ENCODE measurements at regions not wholly inside any gene's neighbourhood (a gene's known extent, or its start where the extent isn't known, plus 50 kb on each side); places are given as distances from the start of the nearest gene placed in this dataset.

DNA sequence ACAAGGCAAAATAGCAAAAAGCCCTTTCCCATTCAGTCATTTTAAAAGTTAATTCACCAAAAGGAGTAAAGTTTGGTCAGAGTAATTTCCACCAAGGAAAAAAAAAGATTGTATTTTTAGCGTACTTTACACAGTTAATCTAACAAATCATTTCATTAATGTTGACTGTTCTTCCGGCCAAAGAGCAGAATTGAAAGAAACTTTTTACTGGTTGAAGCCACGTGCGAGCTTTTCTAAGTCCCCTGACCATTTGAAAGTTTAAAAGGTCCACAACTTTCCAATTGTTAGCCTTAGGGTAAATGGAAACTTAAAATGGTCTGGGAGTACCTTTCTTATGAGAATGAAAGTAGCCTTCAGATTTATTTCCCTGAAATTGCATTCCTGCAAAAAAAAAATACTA lies 296.7 kb downstream of the ARL4A start:
- H3K9ac ChIP-seq (ENCODE audit: insufficient read length): no peak overlapping the region
- H3K4me3 ChIP-seq: no peak overlapping the region
- no peak overlapping the region for H3K27ac ChIP-seq
- TF ChIP-seq EZH2 (IDR thresholded peaks at IDR 0.05) (no peak), FOXP2 (optimal IDR thresholded peaks at IDR 0.05; ENCODE audit: control extremely low read depth, extremely low read length, insufficient read depth) (no peak), POLR2AphosphoS5 (IDR thresholded peaks at IDR 0.05; ENCODE audit: borderline replicate concordance, low read depth, low read length) (no peak)
- DNase-seq (ENCODE audit: low read depth, low spot score): no peak
- H3K36me3 ChIP-seq (ENCODE audit: insufficient read depth, low read length): no peaks in the 10 kb centered on the region
- H3K9me3 ChIP-seq (ENCODE audit: low read depth, low read length): no peaks in the 10 kb centered on the region

DNA sequence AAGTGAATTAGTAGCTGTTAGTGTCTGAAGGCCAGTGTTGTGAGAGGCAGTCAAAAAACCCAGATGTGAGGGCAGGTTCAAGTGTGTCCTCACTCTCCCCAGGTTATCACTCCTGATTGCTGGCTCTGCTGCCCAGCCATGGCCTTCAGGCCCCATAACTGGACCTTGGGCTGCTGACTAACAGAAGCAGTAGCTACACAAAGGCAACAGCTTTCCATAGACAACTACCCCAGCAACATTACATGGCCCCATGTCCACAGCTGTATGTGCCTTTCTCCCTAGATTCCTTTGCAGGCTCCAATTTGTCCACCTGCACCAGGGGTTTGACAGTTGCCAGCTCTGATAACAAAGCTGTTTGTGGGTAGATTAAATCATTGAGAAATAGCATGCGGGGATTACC lies 297.8 kb downstream of the ARL4A start:
- Histone ChIP-seq H3K9me3 (ENCODE audit: low read depth, low read length) (no peaks in the 10 kb centered on the region), H3K27ac (no peak overlapping the region), H3K4me3 (no peak overlapping the region), H3K9ac (ENCODE audit: insufficient read length) (no peak overlapping the region), H3K36me3 (ENCODE audit: insufficient read depth, low read length) (no peaks in the 10 kb centered on the region)
- no peak for DNase-seq (ENCODE audit: low read depth, low spot score)
- TF ChIP-seq EZH2 (IDR thresholded peaks at IDR 0.05) (no peak), POLR2AphosphoS5 (IDR thresholded peaks at IDR 0.05; ENCODE audit: borderline replicate concordance, low read depth, low read length) (no peak), FOXP2 (optimal IDR thresholded peaks at IDR 0.05; ENCODE audit: control extremely low read depth, extremely low read length, insufficient read depth) (no peak)

GRCh38 chr7:12985752-12986151 lies 298.3 kb downstream of the ARL4A start:
- TF ChIP-seq EZH2 (IDR thresholded peaks at IDR 0.05) (no peak), POLR2AphosphoS5 (IDR thresholded peaks at IDR 0.05; ENCODE audit: borderline replicate concordance, low read depth, low read length) (no peak), FOXP2 (optimal IDR thresholded peaks at IDR 0.05; ENCODE audit: control extremely low read depth, extremely low read length, insufficient read depth) (no peak)
- Histone ChIP-seq H3K27ac (no peak overlapping the region), H3K36me3 (ENCODE audit: insufficient read depth, low read length) (no peaks in the 10 kb centered on the region), H3K9ac (ENCODE audit: insufficient read length) (no peak overlapping the region), H3K4me3 (no peak overlapping the region), H3K9me3 (ENCODE audit: low read depth, low read length) (no peaks in the 10 kb centered on the region)
- no peak for DNase-seq (ENCODE audit: low read depth, low spot score)

DNA sequence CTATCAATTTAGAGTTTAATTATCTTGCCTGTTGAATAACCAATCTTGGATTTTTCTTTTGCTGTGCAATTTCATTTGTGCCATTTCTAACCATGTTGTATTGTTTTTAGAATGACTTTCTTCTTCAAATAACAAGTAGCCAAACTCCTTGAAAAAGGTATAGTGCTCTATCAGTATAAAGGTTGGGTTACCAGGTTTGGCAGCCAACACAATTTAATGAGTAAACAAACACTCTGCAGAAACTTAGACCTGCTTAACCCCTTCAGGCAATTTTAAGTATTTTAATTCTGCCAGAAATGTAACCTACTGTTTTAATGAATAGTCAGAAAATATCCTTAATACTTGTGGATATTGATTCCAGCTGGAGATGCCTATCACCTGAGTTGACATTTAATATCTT lies 299.8 kb downstream of the ARL4A start:
- Histone ChIP-seq H3K9me3 (ENCODE audit: low read depth, low read length) (no peaks in the 10 kb centered on the region), H3K36me3 (ENCODE audit: insufficient read depth, low read length) (no peaks in the 10 kb centered on the region), H3K4me3 (no peak overlapping the region), H3K27ac (no peak overlapping the region), H3K9ac (ENCODE audit: insufficient read length) (no peak overlapping the region)
- TF ChIP-seq POLR2AphosphoS5 (IDR thresholded peaks at IDR 0.05; ENCODE audit: borderline replicate concordance, low read depth, low read length) (no peak), EZH2 (IDR thresholded peaks at IDR 0.05) (no peak), FOXP2 (optimal IDR thresholded peaks at IDR 0.05; ENCODE audit: control extremely low read depth, extremely low read length, insufficient read depth) (no peak)
- DNase-seq (ENCODE audit: low read depth, low spot score): no peak

DNA sequence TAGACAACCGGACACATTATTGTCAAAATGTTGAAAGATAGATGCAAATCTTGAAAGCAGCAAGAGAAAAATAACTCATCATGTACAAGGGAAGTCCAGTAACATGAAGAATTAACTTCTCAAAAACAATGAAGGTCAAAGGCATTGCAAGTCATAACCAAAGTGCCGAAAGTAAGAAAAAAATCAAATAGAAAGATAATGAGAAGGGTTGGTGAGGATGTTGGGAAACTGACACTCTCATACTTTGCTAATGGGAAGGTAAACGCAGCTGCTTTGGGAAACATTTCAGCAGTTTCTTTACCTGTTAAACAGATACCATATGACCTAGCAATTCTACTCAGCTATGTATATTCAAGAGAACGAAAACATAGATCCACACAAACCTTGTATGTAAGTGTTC lies 303.0 kb downstream of the ARL4A start:
- Histone ChIP-seq H3K4me3 (no peak overlapping the region), H3K9me3 (ENCODE audit: low read depth, low read length) (no peaks in the 10 kb centered on the region), H3K27ac (no peak overlapping the region), H3K9ac (ENCODE audit: insufficient read length) (no peak overlapping the region), H3K36me3 (ENCODE audit: insufficient read depth, low read length) (no peaks in the 10 kb centered on the region)
- TF ChIP-seq POLR2AphosphoS5 (IDR thresholded peaks at IDR 0.05; ENCODE audit: borderline replicate concordance, low read depth, low read length) (no peak), EZH2 (IDR thresholded peaks at IDR 0.05) (no peak), FOXP2 (optimal IDR thresholded peaks at IDR 0.05; ENCODE audit: control extremely low read depth, extremely low read length, insufficient read depth) (no peak)
- DNase-seq (ENCODE audit: low read depth, low spot score): no peak

DNA sequence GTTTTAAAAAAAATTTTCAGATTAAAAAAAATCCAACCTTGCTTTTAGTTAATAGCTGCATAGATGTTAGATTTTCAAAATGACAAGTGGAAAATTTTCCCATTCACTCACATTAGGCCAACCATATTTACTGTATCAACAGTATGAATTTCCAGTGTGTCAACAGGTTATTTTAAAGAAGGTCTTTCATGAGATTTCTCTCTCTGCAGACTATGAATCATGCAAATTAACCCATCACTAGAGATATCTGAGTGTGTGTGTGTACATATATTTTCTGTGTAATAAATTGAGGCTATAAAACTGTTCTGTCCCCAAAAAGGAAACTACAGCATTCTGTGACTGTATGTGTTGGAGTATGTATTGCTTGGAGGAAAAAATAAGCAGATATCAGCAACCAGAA lies 305.6 kb downstream of the ARL4A start:
- TF ChIP-seq FOXP2 (optimal IDR thresholded peaks at IDR 0.05; ENCODE audit: control extremely low read depth, extremely low read length, insufficient read depth) (no peak), EZH2 (IDR thresholded peaks at IDR 0.05) (no peak), POLR2AphosphoS5 (IDR thresholded peaks at IDR 0.05; ENCODE audit: borderline replicate concordance, low read depth, low read length) (no peak)
- H3K4me3 ChIP-seq: no peak overlapping the region
- no peaks in the 10 kb centered on the region for H3K9me3 ChIP-seq (ENCODE audit: low read depth, low read length)
- H3K36me3 ChIP-seq (ENCODE audit: insufficient read depth, low read length): no peaks in the 10 kb centered on the region
- no peak overlapping the region for H3K27ac ChIP-seq
- no peak for DNase-seq (ENCODE audit: low read depth, low spot score)
- no peak overlapping the region for H3K9ac ChIP-seq (ENCODE audit: insufficient read length)

DNA sequence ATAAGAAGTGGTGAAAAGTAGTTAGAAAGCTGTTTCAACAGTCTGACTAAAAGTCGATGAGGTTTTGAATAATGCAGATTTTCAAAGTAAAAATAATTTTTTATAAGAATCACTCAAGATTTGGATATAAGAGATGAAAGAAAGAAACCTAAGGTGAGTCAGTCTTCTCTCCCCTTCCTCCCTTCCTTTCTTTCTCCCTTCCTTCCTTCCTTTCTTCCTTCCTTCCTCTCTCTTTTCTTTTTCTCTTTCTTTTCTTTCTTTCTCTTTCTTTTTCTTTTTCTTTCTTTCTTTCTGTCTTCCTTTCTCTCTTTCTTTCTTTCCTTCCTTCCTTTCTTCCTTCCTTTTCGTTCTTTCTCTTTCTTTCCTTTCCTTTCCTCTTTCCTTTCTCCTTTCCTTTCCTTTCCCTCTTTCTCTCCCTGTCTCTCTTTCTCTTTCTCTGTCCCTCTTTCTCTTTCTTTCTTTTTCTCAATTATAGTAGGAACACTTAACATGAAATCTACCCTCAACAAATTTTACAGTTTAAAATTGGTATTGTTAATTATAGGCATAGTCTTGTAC lies 308.6 kb downstream of the ARL4A start:
- no peak for DNase-seq (ENCODE audit: low read depth, low spot score)
- Histone ChIP-seq H3K9ac (ENCODE audit: insufficient read length) (no peak overlapping the region), H3K9me3 (ENCODE audit: low read depth, low read length) (no peaks in the 10 kb centered on the region), H3K4me3 (no peak overlapping the region), H3K36me3 (ENCODE audit: insufficient read depth, low read length) (no peaks in the 10 kb centered on the region), H3K27ac (no peak overlapping the region)
- TF ChIP-seq POLR2AphosphoS5 (IDR thresholded peaks at IDR 0.05; ENCODE audit: borderline replicate concordance, low read depth, low read length) (no peak), EZH2 (IDR thresholded peaks at IDR 0.05) (no peak), FOXP2 (optimal IDR thresholded peaks at IDR 0.05; ENCODE audit: control extremely low read depth, extremely low read length, insufficient read depth) (no peak)

DNA sequence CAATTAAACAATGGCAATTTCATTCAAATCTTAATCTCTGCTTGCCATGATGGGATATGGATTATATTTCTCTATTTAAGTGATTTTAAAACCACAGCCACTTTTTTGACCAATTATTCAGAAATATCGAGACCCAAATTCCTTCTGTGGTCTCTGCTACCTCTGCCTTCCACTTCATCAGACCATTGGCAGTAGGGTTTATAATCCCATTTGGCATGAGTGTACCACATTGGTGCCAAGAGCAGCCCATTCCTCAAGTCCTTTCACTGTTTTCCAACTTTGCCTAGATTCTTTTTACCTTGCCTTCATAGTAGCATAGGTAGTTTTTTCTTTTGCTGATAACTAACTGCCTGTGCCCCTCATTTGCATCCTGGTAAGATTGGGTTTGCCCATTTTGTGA lies 319.9 kb downstream of the ARL4A start:
- Histone ChIP-seq H3K36me3 (ENCODE audit: insufficient read depth, low read length) (no peaks in the 10 kb centered on the region), H3K9ac (ENCODE audit: insufficient read length) (no peak overlapping the region), H3K4me3 (no peak overlapping the region), H3K27ac (no peak overlapping the region), H3K9me3 (ENCODE audit: low read depth, low read length) (no peaks in the 10 kb centered on the region)
- no peak for TF ChIP-seq FOXP2 (optimal IDR thresholded peaks at IDR 0.05; ENCODE audit: control extremely low read depth, extremely low read length, insufficient read depth)
- no peak for TF ChIP-seq EZH2 (IDR thresholded peaks at IDR 0.05)
- no peak for TF ChIP-seq POLR2AphosphoS5 (IDR thresholded peaks at IDR 0.05; ENCODE audit: borderline replicate concordance, low read depth, low read length)
- DNase-seq (ENCODE audit: low read depth, low spot score): no peak

DNA sequence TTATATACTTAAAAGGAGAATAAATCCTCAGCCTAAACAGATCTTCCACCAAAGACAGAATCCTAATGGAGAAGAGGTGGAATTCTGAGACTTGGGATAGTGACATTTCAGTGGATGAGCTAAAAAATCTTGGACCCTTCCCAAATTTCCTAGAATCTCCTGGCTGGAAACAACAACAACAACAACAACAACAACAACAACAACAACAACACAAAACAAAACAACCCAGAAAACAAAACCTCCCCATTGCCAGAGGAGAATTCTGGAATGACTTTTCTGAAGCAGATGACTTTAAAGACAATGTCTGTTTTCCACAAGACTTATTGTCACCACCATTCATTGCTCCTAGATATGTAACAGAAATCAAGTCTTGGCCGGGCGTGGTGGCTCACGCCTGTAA lies 322.1 kb downstream of the ARL4A start:
- Histone ChIP-seq H3K4me3 (no peak overlapping the region), H3K9me3 (ENCODE audit: low read depth, low read length) (no peaks in the 10 kb centered on the region), H3K36me3 (ENCODE audit: insufficient read depth, low read length) (no peaks in the 10 kb centered on the region), H3K27ac (no peak overlapping the region), H3K9ac (ENCODE audit: insufficient read length) (no peak overlapping the region)
- TF ChIP-seq EZH2 (IDR thresholded peaks at IDR 0.05) (no peak), FOXP2 (optimal IDR thresholded peaks at IDR 0.05; ENCODE audit: control extremely low read depth, extremely low read length, insufficient read depth) (no peak), POLR2AphosphoS5 (IDR thresholded peaks at IDR 0.05; ENCODE audit: borderline replicate concordance, low read depth, low read length) (no peak)
- no peak for DNase-seq (ENCODE audit: low read depth, low spot score)
